Skeletal muscle satellite cell (primary cell): ENCODE measurements at regions not wholly inside any gene's neighbourhood (a gene's known extent, or its start where the extent isn't known, plus 50 kb on each side); places are given as distances from the start of the nearest gene placed in this dataset.

ENCODE experiments used
- H3K27me3 ChIP-seq: 2 replicates; pipeline ENCODE4 v1.7.0; 2013; ENCODE audit warnings: low read length; ENCODE audit not compliant: control insufficient read depth, insufficient read depth
- H3K36me3 ChIP-seq: 2 replicates; pipeline ENCODE4 v1.7.0; 2013; ENCODE audit warnings: mild to moderate bottlenecking, control low read depth, low read length; ENCODE audit not compliant: insufficient read depth
- H3K4me1 ChIP-seq: 2 replicates; pipeline ENCODE4 v1.7.0; 2013; ENCODE audit warnings: low read length; ENCODE audit not compliant: control insufficient read depth, insufficient read depth
- H3K4me2 ChIP-seq: 2 replicates; pipeline ENCODE4 v1.7.0; 2013; ENCODE audit warnings: mild to moderate bottlenecking, low read length
- H3K4me3 ChIP-seq: 2 replicates; pipeline ENCODE4 v1.7.0; 2013; ENCODE audit warnings: low read length
- H3K9ac ChIP-seq: 2 replicates; pipeline ENCODE4 v1.7.0; 2013; ENCODE audit warnings: mild to moderate bottlenecking, low read depth, low read length, moderate library complexity
- H3K9me3 ChIP-seq: replicated peaks from 2 replicates; pipeline ENCODE4 v1.7.0; 2013; ENCODE audit warnings: mild to moderate bottlenecking, control low read depth, low read length

GRCh38 chr1:58011978-58012377, 534.5 kb downstream of the OMA1 start:
- H3K4me1 ChIP-seq, result no peaks in the 10 kb centered on the region
- no peak overlapping the region for H3K4me2 ChIP-seq
- H3K36me3 ChIP-seq, result no peaks in the 10 kb centered on the region
- H3K9me3 ChIP-seq, result no peaks in the 10 kb centered on the region
- no peak overlapping the region for H3K4me3 ChIP-seq
- H3K9ac ChIP-seq, result no peak overlapping the region
- H3K27me3 ChIP-seq, result no peaks in the 10 kb centered on the region

- no peak overlapping the region for H3K4me2 ChIP-seq
- H3K4me3 ChIP-seq, result no peak overlapping the region
- H3K9ac ChIP-seq, result no peak overlapping the region
- H3K36me3 ChIP-seq, result no peaks in the 10 kb centered on the region
- H3K4me1 ChIP-seq, result no peaks in the 10 kb centered on the region
- no peaks in the 10 kb centered on the region for H3K9me3 ChIP-seq
- no peaks in the 10 kb centered on the region for H3K27me3 ChIP-seq
Observed at GRCh38 chr1:58006421-58007046, 540.0 kb downstream of the OMA1 start.

- Histone ChIP-seq H3K4me3 (no peak overlapping the region), H3K9me3 (no peaks in the 10 kb centered on the region), H3K4me2 (no peak overlapping the region), H3K4me1 (no peaks in the 10 kb centered on the region), H3K27me3 (no peaks in the 10 kb centered on the region), H3K36me3 (no peaks in the 10 kb centered on the region), H3K9ac (no peak overlapping the region)
Observed at GRCh38 chr1:58005212-58005611, 541.3 kb downstream of the OMA1 start.

- Histone ChIP-seq H3K36me3 (no peaks in the 10 kb centered on the region), H3K9ac (no peak overlapping the region), H3K27me3 (no peaks in the 10 kb centered on the region), H3K9me3 (no peaks in the 10 kb centered on the region), H3K4me2 (no peak overlapping the region), H3K4me3 (no peak overlapping the region), H3K4me1 (no peaks in the 10 kb centered on the region)
Observed at GRCh38 chr1:58003988-58004387, 542.5 kb downstream of the OMA1 start.

GRCh38 chr1:58003059-58003458, 543.5 kb downstream of the OMA1 start:
- no peak overlapping the region for H3K4me2 ChIP-seq
- H3K9ac ChIP-seq, result no peak overlapping the region
- H3K4me3 ChIP-seq, result no peak overlapping the region
- no peaks in the 10 kb centered on the region for H3K4me1 ChIP-seq
- H3K27me3 ChIP-seq, result no peaks in the 10 kb centered on the region
- H3K9me3 ChIP-seq, result no peaks in the 10 kb centered on the region
- no peaks in the 10 kb centered on the region for H3K36me3 ChIP-seq

GRCh38 chr1:58000821-58001220, 545.7 kb downstream of the OMA1 start:
- no peaks in the 10 kb centered on the region for H3K4me1 ChIP-seq
- H3K9me3 ChIP-seq, result no peaks in the 10 kb centered on the region
- H3K4me3 ChIP-seq, result no peak overlapping the region
- no peaks in the 10 kb centered on the region for H3K27me3 ChIP-seq
- no peak overlapping the region for H3K9ac ChIP-seq
- H3K4me2 ChIP-seq, result no peak overlapping the region
- H3K36me3 ChIP-seq, result no peaks in the 10 kb centered on the region

- Histone ChIP-seq H3K4me2 (no peak overlapping the region), H3K9me3 (no peaks in the 10 kb centered on the region), H3K4me1 (no peaks in the 10 kb centered on the region), H3K9ac (no peak overlapping the region), H3K4me3 (no peak overlapping the region), H3K27me3 (no peaks in the 10 kb centered on the region), H3K36me3 (no peaks in the 10 kb centered on the region)
Observed at GRCh38 chr1:58000116-58000515, 546.4 kb downstream of the OMA1 start.

- no peak overlapping the region for H3K4me3 ChIP-seq
- no peak overlapping the region for H3K4me2 ChIP-seq
- no peaks in the 10 kb centered on the region for H3K27me3 ChIP-seq
- no peaks in the 10 kb centered on the region for H3K36me3 ChIP-seq
- no peak overlapping the region for H3K9ac ChIP-seq
- H3K4me1 ChIP-seq, result no peaks in the 10 kb centered on the region
- H3K9me3 ChIP-seq, result no peaks in the 10 kb centered on the region
Observed at GRCh38 chr1:57996400-57996799, 550.1 kb downstream of the OMA1 start.

GRCh38 chr1:57991289-57991688, 555.2 kb downstream of the OMA1 start:
- Histone ChIP-seq H3K4me3 (no peak overlapping the region), H3K36me3 (no peaks in the 10 kb centered on the region), H3K27me3 (no peaks in the 10 kb centered on the region), H3K9me3 (no peaks in the 10 kb centered on the region), H3K4me1 (no peaks in the 10 kb centered on the region), H3K9ac (no peak overlapping the region), H3K4me2 (no peak overlapping the region)

GRCh38 chr1:57989877-57990276, 556.6 kb downstream of the OMA1 start:
- no peaks in the 10 kb centered on the region for H3K27me3 ChIP-seq
- no peaks in the 10 kb centered on the region for H3K4me1 ChIP-seq
- H3K4me3 ChIP-seq, result no peak overlapping the region
- H3K4me2 ChIP-seq, result no peak overlapping the region
- H3K36me3 ChIP-seq, result no peaks in the 10 kb centered on the region
- no peaks in the 10 kb centered on the region for H3K9me3 ChIP-seq
- H3K9ac ChIP-seq, result no peak overlapping the region

- no peak overlapping the region for H3K4me3 ChIP-seq
- H3K4me1 ChIP-seq, result no peaks in the 10 kb centered on the region
- H3K4me2 ChIP-seq, result no peak overlapping the region
- H3K27me3 ChIP-seq, result no peaks in the 10 kb centered on the region
- H3K9me3 ChIP-seq, result no peaks in the 10 kb centered on the region
- no peaks in the 10 kb centered on the region for H3K36me3 ChIP-seq
- H3K9ac ChIP-seq, result no peak overlapping the region
Observed at GRCh38 chr1:57987523-57987922, 559.0 kb downstream of the OMA1 start.

GRCh38 chr1:57986432-57986831, 560.1 kb downstream of the OMA1 start:
- no peaks in the 10 kb centered on the region for H3K36me3 ChIP-seq
- no peaks in the 10 kb centered on the region for H3K27me3 ChIP-seq
- no peak overlapping the region for H3K4me2 ChIP-seq
- H3K4me1 ChIP-seq, result no peaks in the 10 kb centered on the region
- no peak overlapping the region for H3K4me3 ChIP-seq
- no peaks in the 10 kb centered on the region for H3K9me3 ChIP-seq
- H3K9ac ChIP-seq, result no peak overlapping the region
